GM23338 (cell line): ENCODE measurements at regions not wholly inside any gene's neighbourhood (a gene's known extent, or its start where the extent isn't known, plus 50 kb on each side); places are given as distances from the start of the nearest gene placed in this dataset.

Experiments
- ATAC-seq: fragments of 200-7000 bp; cut with Tn5 transposase; 3 replicates; pipeline ENCODE4 v1.9.1; 2020
- DNase-seq: peaks from one replicate; pipeline ENCODE4 v3.0.0-alpha.2; 2015; ENCODE audit warnings: low spot score
- H2AFZ ChIP-seq: fragments of 200-600 bp; sonication (generic); 2 replicates; pipeline ENCODE4 v1.8.0; 2016; ENCODE audit warnings: antibody characterized with exemption, mild to moderate bottlenecking, moderate library complexity
- H3F3A ChIP-seq: fragments of 200-600 bp; sonication (generic); replicated peaks from 2 replicates; pipeline ENCODE4 v1.8.0; 2017; ENCODE audit warnings: antibody characterized with exemption, mixed run types, low read depth
- H3K27ac ChIP-seq: fragments of 200-600 bp; sonication (generic); 2 replicates; pipeline ENCODE4 v1.6.1; 2016; ENCODE audit warnings: low read depth
- H3K27me3 ChIP-seq: fragments of 200-600 bp; sonication (generic); 2 replicates; pipeline ENCODE4 v1.8.0; 2016; ENCODE audit warnings: mild to moderate bottlenecking, mixed run types, moderate library complexity; ENCODE audit not compliant: insufficient read depth
- H3K36me3 ChIP-seq: fragments of 200-600 bp; sonication (generic); 2 replicates; pipeline ENCODE4 v1.8.0; 2016; ENCODE audit warnings: mild to moderate bottlenecking; ENCODE audit not compliant: insufficient read depth
- H3K4me1 ChIP-seq: fragments of 200-600 bp; sonication (generic); 2 replicates; pipeline ENCODE4 v1.8.0; 2016; ENCODE audit warnings: mild to moderate bottlenecking, moderate library complexity; ENCODE audit not compliant: insufficient read depth
- H3K4me2 ChIP-seq: fragments of 200-600 bp; sonication (generic); 2 replicates; pipeline ENCODE4 v1.7.1; 2017; ENCODE audit warnings: mixed run types
- H3K4me3 ChIP-seq: fragments of 200-600 bp; sonication (generic); 2 replicates; pipeline ENCODE4 v1.6.1; 2016; ENCODE audit warnings: mixed run types
- H3K79me2 ChIP-seq: fragments of 200-600 bp; sonication (generic); replicated peaks from 2 replicates; pipeline ENCODE4 v1.8.0; 2017; ENCODE audit warnings: mild to moderate bottlenecking; ENCODE audit not compliant: insufficient read depth
- H3K9me2 ChIP-seq: fragments of 200-600 bp; sonication (generic); 2 replicates; pipeline ENCODE4 v1.8.0; 2017; ENCODE audit not compliant: insufficient read depth
- H4K20me1 ChIP-seq: fragments of 200-600 bp; sonication (generic); replicated peaks from 2 replicates; pipeline ENCODE4 v1.8.0; 2017; ENCODE audit warnings: mild to moderate bottlenecking; ENCODE audit not compliant: insufficient read depth
- H3K27ac Mint-ChIP-seq: 2 replicates; pipeline ENCODE4 v1.8.0; 2020; ENCODE audit warnings: inconsistent platforms, mild to moderate bottlenecking, moderate library complexity, mixed read lengths
- H3K27me3 Mint-ChIP-seq: 3 replicates; pipeline ENCODE4 v1.8.0; 2022; ENCODE audit warnings: low read depth, mild to moderate bottlenecking, moderate library complexity, mixed read lengths, inconsistent platforms; ENCODE audit not compliant: insufficient read depth, poor library complexity
- H3K36me3 Mint-ChIP-seq: 3 replicates; pipeline ENCODE4 v1.8.0; 2021; ENCODE audit warnings: low read depth, mild to moderate bottlenecking, inconsistent platforms, moderate library complexity, mixed read lengths
- H3K4me1 Mint-ChIP-seq: 3 replicates; pipeline ENCODE4 v1.8.0; 2020; ENCODE audit warnings: mild to moderate bottlenecking, inconsistent platforms, mixed read lengths
- H3K4me3 Mint-ChIP-seq: 3 replicates; pipeline ENCODE4 v1.8.0; 2021; ENCODE audit warnings: moderate library complexity, mild to moderate bottlenecking, inconsistent platforms, mixed read lengths
- H3K9me3 Mint-ChIP-seq: 3 replicates; pipeline ENCODE4 v1.8.0; 2020; ENCODE audit warnings: moderate library complexity, mild to moderate bottlenecking, inconsistent platforms, mixed read lengths
- ETS1 ChIP-seq: IDR thresholded peaks from 2 replicates; pipeline ENCODE4 v1.6.1; 2016; ENCODE audit warnings: antibody characterized with exemption
- EZH2 ChIP-seq: fragments of 200-600 bp; sonication (generic); IDR thresholded peaks from one replicate; pipeline ENCODE4 v1.8.0; 2017; ENCODE audit warnings: antibody characterized with exemption, mild to moderate bottlenecking, low read depth; ENCODE audit not compliant: unreplicated experiment
- EZH2phosphoT487 ChIP-seq: fragments of 200-600 bp; sonication (generic); IDR thresholded peaks from one replicate; pipeline ENCODE4 v1.8.1; 2018; ENCODE audit warnings: antibody characterized with exemption; ENCODE audit not compliant: unreplicated experiment
- JUNB ChIP-seq: IDR thresholded peaks from one replicate; pipeline ENCODE4 v1.6.1; 2016; ENCODE audit warnings: antibody characterized with exemption; ENCODE audit not compliant: unreplicated experiment
- POLR2AphosphoS5 ChIP-seq: IDR thresholded peaks from 2 replicates; pipeline ENCODE4 v1.6.1; 2016; ENCODE audit warnings: antibody characterized with exemption, low read depth
- REST ChIP-seq: IDR thresholded peaks from one replicate; pipeline ENCODE4 v1.6.1; 2018; ENCODE audit warnings: antibody characterized with exemption; ENCODE audit not compliant: unreplicated experiment
- STAT1 ChIP-seq: IDR thresholded peaks from one replicate; pipeline ENCODE4 v1.6.1; 2016; ENCODE audit warnings: antibody characterized with exemption; ENCODE audit not compliant: unreplicated experiment
- ZNF114 ChIP-seq: fragments of 250-450 bp; sonication (Bioruptor Pico); IDR thresholded peaks from 2 replicates; pipeline ENCODE4 v1.5.0; 2020; ENCODE audit warnings: mild to moderate bottlenecking, moderate library complexity
- ZNF331 ChIP-seq: fragments of 250-450 bp; sonication (Bioruptor Pico); IDR thresholded peaks from 2 replicates; pipeline ENCODE4 v1.5.0; 2020; ENCODE audit warnings: low read depth, mild to moderate bottlenecking, moderate library complexity
- ZNF462 ChIP-seq: fragments of 250-450 bp; sonication (Bioruptor Pico); IDR thresholded peaks from 2 replicates; pipeline ENCODE4 v1.5.0; 2020; ENCODE audit warnings: mild to moderate bottlenecking, moderate library complexity
- TF ChIP-seq, protein P1 (sequence below), 2 experiments: fragments of 200-600 bp in 1 of 2; sonication (generic) in 1 of 2; conservative IDR thresholded peaks; 2 replicates each; pipeline versions ENCODE4 v1.5.1 to v1.6.1; 2016 to 2017; ENCODE audit warnings: antibody characterized with exemption in 2 of 2, low read depth in 2 of 2, mild to moderate bottlenecking in 2 of 2, moderate library complexity in 1 of 2

DNA sequence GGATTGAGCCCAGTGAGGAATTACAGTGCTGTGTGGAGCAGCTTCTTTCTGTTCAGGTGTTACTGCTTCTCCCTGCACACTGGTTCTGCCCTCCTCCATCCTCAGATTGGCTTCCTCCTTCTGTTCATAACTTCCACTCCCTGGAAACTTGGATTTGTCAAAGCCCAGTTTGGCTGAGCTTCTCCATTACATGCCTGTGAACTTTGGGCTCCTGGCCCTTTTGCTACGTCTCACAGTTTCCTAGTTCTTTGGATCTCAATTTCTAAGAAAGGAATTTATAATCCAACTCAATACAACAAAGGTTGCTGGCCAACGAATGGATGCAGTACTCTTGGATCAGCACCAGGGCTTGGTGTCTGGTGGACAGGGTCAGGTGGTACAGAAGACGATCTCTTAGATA, 318.1 kb downstream of the RPS24 start:
- no peak overlapping the region for H3K4me3 ChIP-seq
- DNase-seq (no peak), ATAC-seq (no peak)
- H3K36me3 Mint-ChIP-seq, result 0 out of 3 replicates have a peak, but pooled peaks cover 5% of the 10 kb centered on the region
- TF ChIP-seq JUNB (no peak), ZNF331 (CRISPR knock-in tag) (no peak), REST (no peak), ETS1 (no peak), ZNF114 (CRISPR knock-in tag) (no peak), ZNF462 (CRISPR knock-in tag) (no peak), EZH2phosphoT487 (no peak), POLR2AphosphoS5 (no peak), EZH2 (no peak), STAT1 (no peak)
- TF ChIP-seq, protein P1, sequence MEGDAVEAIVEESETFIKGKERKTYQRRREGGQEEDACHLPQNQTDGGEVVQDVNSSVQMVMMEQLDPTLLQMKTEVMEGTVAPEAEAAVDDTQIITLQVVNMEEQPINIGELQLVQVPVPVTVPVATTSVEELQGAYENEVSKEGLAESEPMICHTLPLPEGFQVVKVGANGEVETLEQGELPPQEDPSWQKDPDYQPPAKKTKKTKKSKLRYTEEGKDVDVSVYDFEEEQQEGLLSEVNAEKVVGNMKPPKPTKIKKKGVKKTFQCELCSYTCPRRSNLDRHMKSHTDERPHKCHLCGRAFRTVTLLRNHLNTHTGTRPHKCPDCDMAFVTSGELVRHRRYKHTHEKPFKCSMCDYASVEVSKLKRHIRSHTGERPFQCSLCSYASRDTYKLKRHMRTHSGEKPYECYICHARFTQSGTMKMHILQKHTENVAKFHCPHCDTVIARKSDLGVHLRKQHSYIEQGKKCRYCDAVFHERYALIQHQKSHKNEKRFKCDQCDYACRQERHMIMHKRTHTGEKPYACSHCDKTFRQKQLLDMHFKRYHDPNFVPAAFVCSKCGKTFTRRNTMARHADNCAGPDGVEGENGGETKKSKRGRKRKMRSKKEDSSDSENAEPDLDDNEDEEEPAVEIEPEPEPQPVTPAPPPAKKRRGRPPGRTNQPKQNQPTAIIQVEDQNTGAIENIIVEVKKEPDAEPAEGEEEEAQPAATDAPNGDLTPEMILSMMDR (conservative IDR thresholded peaks at IDR 0.05; ENCODE audit: low read depth in 2 of 2), result no peak
- no peaks in the 10 kb centered on the region for H3K79me2 ChIP-seq
- H3K4me3 Mint-ChIP-seq, result no peak overlapping the region
- no peak overlapping the region for H3K27ac ChIP-seq
- no peak overlapping the region for H3K27ac Mint-ChIP-seq
- no peaks in the 10 kb centered on the region for H3K4me1 ChIP-seq
- H3K4me1 Mint-ChIP-seq, result peaks cover 7% of the 10 kb centered on the region; the same call in 2 of the 3 replicates
- H3K4me2 ChIP-seq, result no peak overlapping the region
- no peaks in the 10 kb centered on the region for H4K20me1 ChIP-seq
- no peaks in the 10 kb centered on the region; the same call in 1 of the 2 replicates for H3K9me2 ChIP-seq
- H2AFZ ChIP-seq, result no peak overlapping the region
- H3K9me3 Mint-ChIP-seq, result peaks cover 8% of the 10 kb centered on the region
- H3K27me3 ChIP-seq, result no peaks in the 10 kb centered on the region
- H3K27me3 Mint-ChIP-seq, result peaks cover 5% of the 10 kb centered on the region
- no peaks in the 10 kb centered on the region for H3K36me3 ChIP-seq
- no peaks in the 10 kb centered on the region for H3F3A ChIP-seq
